GM19438 (cell line): ENCODE measurements at regions not wholly inside any gene's neighbourhood (a gene's known extent, or its start where the extent isn't known, plus 50 kb on each side); places are given as distances from the start of the nearest gene placed in this dataset.
"Not testable (repeated sequence)": the region's sequence is repeated elsewhere in the genome, so short reads cannot be mapped to it uniquely, and the experiment has no call there.

Experiments
- ATAC-seq: cut with Tn5 transposase; IDR thresholded peaks from one replicate; pipeline ENCODE4 v1.9.1; 2021; ENCODE audit warnings: low read depth; ENCODE audit not compliant: unreplicated experiment

DNA sequence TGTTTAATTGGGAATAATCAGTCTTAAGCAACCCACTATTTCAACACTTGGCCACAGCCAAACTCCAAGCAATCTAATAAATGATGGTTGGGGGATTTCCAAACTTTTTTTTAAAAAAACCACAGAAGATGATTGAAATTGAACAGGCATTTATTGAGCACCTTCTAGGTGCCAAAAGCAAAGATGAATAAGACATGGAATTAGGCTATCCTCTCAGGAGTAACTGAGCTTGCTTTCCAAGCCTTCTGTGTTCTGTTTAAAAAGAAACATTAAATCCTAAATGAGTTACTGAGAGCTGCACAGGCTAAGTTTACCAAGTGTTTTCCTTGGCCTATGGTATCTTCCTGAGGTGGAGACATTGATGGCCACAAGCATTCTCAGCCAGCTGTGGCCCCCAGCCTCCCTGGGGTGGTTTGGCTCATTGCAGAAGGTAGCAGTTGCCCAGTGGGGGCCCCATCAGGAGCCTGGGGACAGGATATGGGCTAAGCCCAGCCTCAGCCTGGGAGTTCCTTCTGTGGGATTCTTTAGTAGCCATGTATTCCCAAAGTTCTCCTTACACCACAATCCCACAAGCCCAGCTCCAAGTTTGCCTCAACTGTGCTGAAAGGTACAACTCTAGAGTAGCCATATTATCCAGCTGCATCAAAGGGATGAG lies 174.3 kb downstream of the C1D start:
- no peak for ATAC-seq

DNA sequence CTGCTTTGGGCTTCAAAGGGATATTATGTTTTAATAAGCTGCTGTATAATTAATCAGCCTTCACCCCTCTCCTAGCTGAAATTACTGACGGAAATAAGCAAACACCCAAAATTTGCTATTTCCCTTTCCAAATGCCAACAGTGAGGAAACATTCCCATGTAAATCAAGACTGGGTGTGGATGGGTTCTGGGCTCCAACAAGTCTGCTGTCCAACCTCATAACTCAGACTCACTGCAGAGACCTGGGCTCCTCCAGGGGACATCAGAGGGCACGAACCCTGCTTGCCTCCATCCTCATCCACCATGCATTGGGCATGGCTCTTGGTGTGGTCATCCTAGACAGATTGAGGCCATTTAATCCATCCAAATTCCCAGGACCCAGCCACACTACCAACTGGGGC lies 173.7 kb downstream of the C1D start:
- ATAC-seq: no peak

DNA sequence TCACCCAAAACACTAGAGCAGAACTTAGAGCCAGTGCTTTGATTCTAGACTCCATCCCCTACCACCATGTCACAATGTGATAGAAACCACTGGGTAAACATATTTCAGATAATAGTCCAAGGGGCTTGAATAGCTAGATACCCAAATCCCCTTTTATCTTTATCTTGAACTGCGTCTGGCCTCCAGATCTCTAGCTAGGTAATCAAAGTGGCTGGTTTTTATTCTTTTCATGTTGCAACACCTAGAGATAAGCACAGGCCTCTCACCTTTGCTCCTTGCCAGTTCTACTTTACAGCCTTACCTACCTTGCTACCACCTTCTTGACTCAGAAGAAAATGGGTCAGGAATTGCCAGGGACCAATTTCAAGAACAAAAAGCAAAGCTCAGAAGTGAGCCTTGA lies 171.2 kb downstream of the C1D start:
- no peak for ATAC-seq

DNA sequence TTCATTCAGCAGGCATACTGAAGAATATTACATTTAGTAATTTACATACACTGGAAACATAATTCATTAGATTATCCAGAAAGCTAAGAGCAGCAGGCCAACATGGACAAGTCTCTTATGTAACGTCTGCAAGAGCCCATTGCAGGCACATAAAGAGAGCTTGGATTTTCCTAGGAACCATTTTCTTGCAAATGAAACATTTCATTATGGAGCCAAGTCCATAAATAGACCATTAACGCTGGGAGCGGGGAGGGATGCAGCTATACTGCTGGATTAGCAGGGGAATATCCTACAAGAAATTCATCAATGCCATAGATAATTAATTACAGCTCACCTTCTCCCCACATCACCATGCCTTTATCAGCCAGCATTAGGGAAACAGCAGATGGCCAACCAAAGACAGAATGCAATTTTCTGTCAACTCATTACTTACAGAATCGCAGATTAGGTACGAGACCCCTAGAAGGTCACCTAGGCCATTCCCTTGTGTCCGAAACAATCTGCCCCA lies 170.4 kb downstream of the C1D start:
- ATAC-seq: no peak

GRCh38 chr2:67895227-67895941 lies 167.4 kb downstream of the C1D start:
- ATAC-seq: no peak

GRCh38 chr2:67896076-67896475 lies 166.7 kb downstream of the C1D start:
- no peak for ATAC-seq

- ATAC-seq: no peak
These were observed 166.3 kb downstream of the C1D start for GRCh38 chr2:67896476-67896875.

DNA sequence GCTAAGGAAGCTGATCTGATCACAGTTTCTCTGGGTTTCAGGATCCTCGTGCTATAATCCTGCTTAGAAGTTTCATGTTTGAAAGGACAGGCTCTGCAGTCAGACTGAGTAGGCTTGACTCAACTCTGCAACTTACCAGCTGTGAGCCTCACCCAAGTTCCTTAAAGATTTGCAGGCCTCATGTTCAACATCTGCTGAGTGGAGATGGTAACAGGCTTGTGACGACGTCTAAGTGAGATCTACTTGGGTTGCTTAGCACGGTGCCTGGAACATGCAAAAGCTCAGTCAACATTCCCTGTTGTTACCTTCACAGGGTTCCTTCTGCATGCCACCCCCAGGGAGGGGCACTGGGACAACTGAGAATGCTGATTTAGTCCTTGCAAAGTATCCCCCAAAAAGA lies 164.2 kb downstream of the C1D start:
- ATAC-seq: no peak

GRCh38 chr2:67899187-67899586 lies 163.6 kb downstream of the C1D start:
- no peak for ATAC-seq

DNA sequence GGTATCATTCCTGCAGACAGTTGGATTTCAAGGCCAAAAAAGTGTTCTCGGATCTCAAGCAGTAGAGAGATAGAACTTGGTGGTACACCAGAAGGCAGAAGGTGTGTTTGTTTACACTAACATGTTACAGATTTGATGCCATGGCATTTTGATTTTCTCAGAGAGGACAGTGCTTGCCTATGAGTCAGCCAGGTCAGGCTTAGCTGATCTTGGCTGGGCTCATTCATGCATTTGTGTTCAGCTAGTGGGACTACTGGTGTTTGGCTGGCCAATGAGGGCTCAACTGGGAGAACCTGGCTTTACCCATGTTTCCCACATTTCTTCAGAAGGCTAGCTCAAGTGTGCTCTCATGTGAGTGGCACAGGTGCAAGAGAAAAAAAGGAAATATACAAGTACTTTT lies 162.0 kb downstream of the C1D start:
- ATAC-seq: no peak

GRCh38 chr2:67904566-67904965 lies 158.2 kb downstream of the C1D start:
- no peak for ATAC-seq

GRCh38 chr2:67904966-67905365 lies 157.8 kb downstream of the C1D start:
- ATAC-seq: no peak

DNA sequence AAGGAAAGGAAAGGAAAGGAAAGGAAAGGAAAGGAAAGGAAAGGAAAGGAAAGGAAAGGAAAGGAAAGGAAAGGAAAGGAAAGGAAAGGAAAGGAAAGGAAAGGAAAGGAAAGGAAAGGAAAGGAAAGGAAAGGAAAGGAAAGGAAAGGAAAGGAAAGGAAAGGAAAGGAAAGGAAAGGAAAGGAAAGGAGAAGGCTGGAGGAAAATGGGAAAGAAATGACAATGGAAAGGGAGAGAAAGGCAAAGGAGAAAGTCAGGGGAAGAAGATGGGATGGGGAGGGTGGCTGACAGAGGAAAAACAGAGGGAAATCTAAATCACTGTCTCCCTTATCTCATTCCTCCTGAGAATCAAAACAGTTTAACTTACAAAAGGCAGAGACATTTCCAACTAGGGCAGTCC lies 156.3 kb downstream of the C1D start:
- not testable (repeated sequence) for ATAC-seq

DNA sequence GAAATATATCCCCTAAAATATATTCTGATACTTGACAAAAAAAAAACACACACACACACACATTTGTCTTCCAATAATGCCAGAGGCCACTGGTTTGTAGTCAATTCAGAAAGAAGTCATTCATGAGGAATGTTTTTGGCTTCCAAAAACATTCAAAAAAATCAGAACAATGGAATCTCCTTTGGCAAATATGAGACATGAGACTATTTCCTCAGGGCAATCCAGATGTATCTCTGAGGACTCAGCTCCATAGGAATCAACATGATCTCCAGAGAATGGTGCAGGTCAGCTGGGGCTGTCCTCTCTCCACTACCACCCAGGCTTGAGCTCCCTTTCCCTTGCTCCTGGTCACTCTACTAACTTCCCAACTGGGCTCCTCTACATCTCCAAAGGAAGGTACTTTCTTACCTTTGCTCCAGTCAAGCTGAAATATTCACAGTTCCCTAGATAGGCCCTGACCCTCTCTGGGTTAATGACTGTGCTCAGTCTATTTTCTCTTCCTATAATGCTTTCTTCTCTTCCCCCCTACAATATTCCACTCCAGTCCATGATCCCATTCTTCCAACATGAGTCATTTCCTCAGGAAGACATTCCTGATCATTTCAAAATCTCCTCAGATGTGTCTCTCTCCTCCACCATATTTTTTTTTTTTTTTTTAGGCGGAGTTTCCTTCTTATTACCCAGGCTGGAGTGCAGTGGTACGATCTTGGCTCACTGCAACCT lies 145.3 kb downstream of the C1D start:
- no peak for ATAC-seq

DNA sequence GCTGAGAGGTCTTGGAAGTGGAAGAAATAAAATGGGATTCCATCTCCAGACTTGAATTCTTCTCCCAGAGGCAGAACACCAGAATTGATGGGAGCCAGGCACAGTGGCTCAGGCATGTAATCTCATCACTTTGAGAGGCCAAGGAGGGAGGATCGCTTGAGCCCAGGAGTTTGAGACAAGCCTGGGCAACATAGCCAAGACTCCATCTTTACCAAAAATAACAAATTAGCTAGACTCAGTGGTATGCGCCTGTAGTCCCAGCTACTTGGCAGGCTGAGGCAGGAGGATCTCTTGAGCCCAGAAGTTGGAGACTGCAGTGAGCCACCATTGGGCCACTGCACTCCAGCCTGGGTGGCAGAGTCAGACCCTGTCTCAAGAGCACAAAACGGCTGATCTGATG lies 144.3 kb downstream of the C1D start:
- ATAC-seq: no peak

- ATAC-seq: no peak
These were observed 143.3 kb downstream of the C1D start for GRCh38 chr2:67919490-67919889.

- ATAC-seq: no peak
These were observed 140.6 kb downstream of the C1D start for GRCh38 chr2:67922080-67922785.

DNA sequence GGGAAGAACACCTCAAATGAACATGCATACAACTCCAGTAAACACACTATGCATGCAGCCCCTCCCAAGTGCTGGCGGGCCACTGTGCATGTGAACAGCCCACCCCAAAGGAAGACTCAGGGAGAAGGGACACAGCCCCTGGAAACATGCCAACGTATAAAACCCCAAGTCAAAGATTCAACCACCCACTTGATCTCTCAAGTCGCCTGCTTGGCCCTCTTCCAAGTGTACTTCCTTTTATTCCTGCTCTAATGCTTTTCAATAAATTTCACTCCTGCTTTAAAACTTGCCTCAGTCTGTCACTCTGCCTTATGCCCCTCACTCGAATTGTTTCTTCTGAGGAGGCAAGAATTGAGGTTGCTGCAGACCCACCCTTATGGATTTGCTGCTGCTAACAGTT lies 139.1 kb downstream of the C1D start:
- ATAC-seq: no peak

- no peak for ATAC-seq
These were observed 135.3 kb downstream of the C1D start for GRCh38 chr2:67927501-67927900.

DNA sequence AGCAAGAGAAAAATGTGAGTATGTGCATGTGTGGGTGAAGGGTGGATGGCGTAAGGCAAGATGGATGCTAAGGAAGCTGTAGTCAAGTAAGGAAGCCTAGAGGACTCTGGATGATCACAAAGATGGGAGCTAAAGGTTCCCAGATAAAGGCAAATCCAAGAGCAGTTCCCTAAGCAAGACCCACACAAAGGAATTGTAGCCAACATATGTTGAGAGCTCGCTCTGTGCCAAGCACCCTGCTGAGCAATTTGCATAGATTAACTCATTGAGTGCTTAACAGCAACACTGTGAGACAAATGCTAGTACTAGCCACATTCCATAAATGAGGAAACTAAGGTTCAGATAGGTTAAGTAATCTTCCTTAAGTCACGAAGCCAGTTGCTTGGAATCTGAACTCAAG lies 132.6 kb downstream of the C1D start:
- ATAC-seq: no peak

DNA sequence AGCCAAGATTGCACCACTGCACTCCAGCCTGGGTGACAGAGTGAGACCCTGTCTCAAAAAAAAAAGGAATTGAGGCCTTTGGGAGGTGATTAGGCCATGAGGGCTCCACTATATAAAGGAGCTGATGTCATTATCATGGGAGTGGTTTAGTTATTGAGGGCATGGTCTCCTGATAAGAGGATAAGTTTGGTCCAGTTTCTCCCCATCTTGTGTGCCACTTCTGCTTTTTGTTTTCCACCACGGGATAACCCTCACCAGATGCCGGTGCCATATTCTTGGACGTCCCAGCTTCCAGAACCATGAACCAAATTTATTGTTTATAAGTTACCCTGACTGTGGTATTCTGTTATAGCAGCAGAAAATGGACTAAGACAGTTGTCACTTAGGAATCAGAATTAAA lies 125.8 kb downstream of the C1D start:
- no peak for ATAC-seq
